ENCODE measurements at regions not wholly inside any gene's neighbourhood (a gene's known extent, or its start where the extent isn't known, plus 50 kb on each side); places are given as distances from the start of the nearest gene placed in this dataset.

DNA sequence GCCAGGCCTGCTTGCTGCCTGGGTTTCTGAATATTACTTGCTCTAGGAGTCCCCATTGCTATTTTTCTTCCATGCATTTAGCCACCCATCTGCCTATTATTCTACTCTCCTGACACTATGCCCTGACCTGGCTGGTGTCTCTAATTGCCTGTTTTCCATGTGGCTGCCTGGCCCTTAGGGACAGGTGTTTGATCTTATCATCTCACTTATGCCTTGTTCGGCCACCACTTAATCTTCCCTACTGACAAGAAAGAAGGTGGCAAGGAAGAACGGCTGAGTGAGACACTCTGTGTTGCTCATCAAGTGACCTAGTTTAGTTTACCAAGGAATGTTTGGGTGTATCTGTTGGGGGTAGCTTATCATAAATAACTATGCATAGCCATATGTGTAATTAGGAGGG is 50.4 kb upstream of the RAPH1 start:
- Histone ChIP-seq H3K4me1 (peaks cover 8 to 39% (median 17%) of the 10 kb centered on the region in 3 donors), H3K27me3 (no peaks in the 10 kb centered on the region), H3K36me3 (no peaks in the 10 kb centered on the region), H3K9me3 (no peaks in the 10 kb centered on the region), H3K27ac (no peak overlapping the region), H3K4me3 (no peak overlapping the region)
- WGBS, 2 donors (ENCODE audit: low coverage in 1 of 2) = 93% methylated on average over 2 of the region's 2 CpGs; no CpG with 5 or more reads in 1 of the 2 donors
- no peak for ATAC-seq
- TF ChIP-seq EP300 (IDR thresholded peaks at IDR 0.05) (no peak), POLR2AphosphoS5 (IDR thresholded peaks at IDR 0.05) (no peak), POLR2A (IDR thresholded peaks at IDR 0.05) (no peak)
- TF ChIP-seq, protein P1, sequence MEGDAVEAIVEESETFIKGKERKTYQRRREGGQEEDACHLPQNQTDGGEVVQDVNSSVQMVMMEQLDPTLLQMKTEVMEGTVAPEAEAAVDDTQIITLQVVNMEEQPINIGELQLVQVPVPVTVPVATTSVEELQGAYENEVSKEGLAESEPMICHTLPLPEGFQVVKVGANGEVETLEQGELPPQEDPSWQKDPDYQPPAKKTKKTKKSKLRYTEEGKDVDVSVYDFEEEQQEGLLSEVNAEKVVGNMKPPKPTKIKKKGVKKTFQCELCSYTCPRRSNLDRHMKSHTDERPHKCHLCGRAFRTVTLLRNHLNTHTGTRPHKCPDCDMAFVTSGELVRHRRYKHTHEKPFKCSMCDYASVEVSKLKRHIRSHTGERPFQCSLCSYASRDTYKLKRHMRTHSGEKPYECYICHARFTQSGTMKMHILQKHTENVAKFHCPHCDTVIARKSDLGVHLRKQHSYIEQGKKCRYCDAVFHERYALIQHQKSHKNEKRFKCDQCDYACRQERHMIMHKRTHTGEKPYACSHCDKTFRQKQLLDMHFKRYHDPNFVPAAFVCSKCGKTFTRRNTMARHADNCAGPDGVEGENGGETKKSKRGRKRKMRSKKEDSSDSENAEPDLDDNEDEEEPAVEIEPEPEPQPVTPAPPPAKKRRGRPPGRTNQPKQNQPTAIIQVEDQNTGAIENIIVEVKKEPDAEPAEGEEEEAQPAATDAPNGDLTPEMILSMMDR (IDR thresholded peaks at IDR 0.05) = no peak

DNA sequence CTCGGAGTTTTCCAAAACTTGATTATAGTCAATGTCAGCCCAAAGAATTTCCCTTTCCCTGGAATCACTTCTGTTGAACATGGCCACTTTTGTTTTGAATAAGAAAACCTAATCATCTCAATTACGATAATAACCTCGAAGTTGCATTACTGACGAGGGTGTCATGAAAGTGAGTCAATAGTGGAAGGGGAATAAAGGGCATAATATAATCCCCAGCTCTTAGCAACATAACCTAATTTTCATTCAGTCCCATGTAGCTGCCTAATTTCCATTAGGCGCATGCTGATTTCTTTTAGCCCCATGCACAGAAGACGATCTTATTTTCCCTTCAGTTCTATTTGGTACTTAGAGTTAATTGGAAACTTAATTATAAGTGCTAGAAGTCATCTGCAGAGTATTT is 51.1 kb upstream of the RAPH1 start:
- Histone ChIP-seq H3K4me1 (peaks cover 8 to 32% (median 17%) of the 10 kb centered on the region in 3 donors), H3K9me3 (no peaks in the 10 kb centered on the region), H3K36me3 (no peaks in the 10 kb centered on the region), H3K4me3 (no peak overlapping the region), H3K27me3 (no peaks in the 10 kb centered on the region), H3K27ac (no peak overlapping the region)
- 88 to 90% methylated on average over 6 of the region's 6 CpGs for WGBS, 2 donors (ENCODE audit: low coverage in 1 of 2)
- no peak for TF ChIP-seq POLR2A (IDR thresholded peaks at IDR 0.05)
- no peak for TF ChIP-seq EP300 (IDR thresholded peaks at IDR 0.05)
- TF ChIP-seq, protein P1 (IDR thresholded peaks at IDR 0.05) = no peak
- no peak for TF ChIP-seq POLR2AphosphoS5 (IDR thresholded peaks at IDR 0.05)
- no peak for ATAC-seq

DNA sequence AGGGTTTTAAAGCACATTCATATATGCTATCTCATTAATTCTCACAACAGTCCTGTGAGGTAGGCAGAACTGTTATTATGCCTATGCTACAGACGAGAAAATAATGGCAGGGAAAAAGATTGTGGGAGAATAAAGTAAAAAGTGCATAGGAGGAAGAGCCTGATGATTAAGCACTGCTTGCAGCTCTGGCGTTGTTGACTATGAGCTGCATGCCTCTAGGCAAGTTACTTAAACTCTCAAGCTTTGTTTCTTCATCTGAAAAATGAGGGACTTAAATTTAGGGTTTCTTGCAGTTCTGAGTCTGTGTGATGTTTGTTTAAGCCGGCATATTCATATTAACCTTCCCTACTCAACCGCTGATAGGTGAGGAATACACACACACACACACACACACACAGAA is 51.6 kb upstream of the RAPH1 start:
- H3K27ac ChIP-seq = no peak overlapping the region
- 71 to 100% methylated on average over 3 to 4 of the region's 4 CpGs for WGBS, 2 donors (ENCODE audit: low coverage in 1 of 2)
- no peaks in the 10 kb centered on the region for H3K36me3 ChIP-seq
- ATAC-seq = no peak
- H3K9me3 ChIP-seq = no peaks in the 10 kb centered on the region
- no peak overlapping the region for H3K4me3 ChIP-seq
- TF ChIP-seq POLR2A (IDR thresholded peaks at IDR 0.05) = no peak
- TF ChIP-seq, protein P1 (IDR thresholded peaks at IDR 0.05) = no peak
- no peaks in the 10 kb centered on the region for H3K27me3 ChIP-seq
- H3K4me1 ChIP-seq = peaks cover 8 to 28% (median 17%) of the 10 kb centered on the region in 3 donors

DNA sequence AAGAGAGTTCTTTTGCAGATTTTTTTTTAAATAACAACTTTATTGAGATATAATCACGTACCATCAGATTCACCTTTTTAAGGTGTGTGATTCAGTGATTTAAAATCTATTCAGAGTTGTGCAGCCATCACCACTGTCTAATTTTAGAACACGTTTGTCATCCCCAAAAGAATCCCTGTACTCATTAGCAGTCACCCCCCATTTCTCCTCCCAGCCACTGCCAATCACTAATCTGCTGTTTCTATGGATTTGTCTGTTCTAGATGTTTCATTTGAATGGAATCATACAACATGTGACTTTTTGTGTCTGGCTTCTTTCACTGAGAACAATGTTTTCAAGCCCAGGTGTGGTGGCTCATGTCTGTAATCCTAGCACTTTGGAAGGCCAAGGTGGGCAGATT is 55.4 kb upstream of the RAPH1 start:
- H3K27me3 ChIP-seq = no peaks in the 10 kb centered on the region
- 68 to 86% methylated on average over 2 of the region's 2 CpGs for WGBS, 2 donors (ENCODE audit: low coverage in 1 of 2)
- H3K4me1 ChIP-seq = no peaks in the 10 kb centered on the region
- no peaks in the 10 kb centered on the region for H3K9me3 ChIP-seq
- no peak for TF ChIP-seq EP300 (IDR thresholded peaks at IDR 0.05)
- TF ChIP-seq POLR2A (IDR thresholded peaks at IDR 0.05) = no peak
- TF ChIP-seq, protein P1 (IDR thresholded peaks at IDR 0.05) = no peak
- TF ChIP-seq POLR2AphosphoS5 (IDR thresholded peaks at IDR 0.05) = no peak
- H3K36me3 ChIP-seq = no peaks in the 10 kb centered on the region
- no peak overlapping the region for H3K27ac ChIP-seq
- ATAC-seq = no peak
- no peak overlapping the region for H3K4me3 ChIP-seq

DNA sequence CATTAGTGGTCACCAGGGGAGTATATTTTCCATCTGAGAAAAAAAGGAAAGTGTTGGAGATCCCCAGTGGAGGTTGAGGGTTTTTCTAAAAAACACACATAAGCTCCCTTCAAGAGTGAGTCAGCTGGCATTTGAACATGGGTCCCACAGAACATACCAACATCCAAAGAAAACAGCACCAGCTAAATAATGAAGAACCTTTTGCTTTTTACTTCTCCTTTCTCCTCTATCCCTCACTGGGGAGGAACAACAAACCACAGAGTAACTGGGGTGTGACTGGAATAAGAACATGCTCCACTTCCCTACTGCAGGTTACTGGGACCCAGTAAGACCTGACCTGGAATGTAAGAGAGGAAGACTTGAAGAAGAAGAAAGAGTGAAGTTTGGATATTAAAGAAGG is 56.5 kb upstream of the RAPH1 start:
- H3K27me3 ChIP-seq = no peaks in the 10 kb centered on the region
- no peaks in the 10 kb centered on the region for H3K4me1 ChIP-seq
- no peak for ATAC-seq
- no peaks in the 10 kb centered on the region for H3K36me3 ChIP-seq
- TF ChIP-seq POLR2AphosphoS5 (IDR thresholded peaks at IDR 0.05) (no peak), EP300 (IDR thresholded peaks at IDR 0.05) (no peak), POLR2A (IDR thresholded peaks at IDR 0.05) (no peak)
- TF ChIP-seq, protein P1 (IDR thresholded peaks at IDR 0.05) = no peak
- no peaks in the 10 kb centered on the region for H3K9me3 ChIP-seq
- no peak overlapping the region for H3K27ac ChIP-seq
- H3K4me3 ChIP-seq = no peak overlapping the region
